ENCODE measurements at regions not wholly inside any gene's neighbourhood (a gene's known extent, or its start where the extent isn't known, plus 50 kb on each side); places are given as distances from the start of the nearest gene placed in this dataset.

- H3F3A ChIP-seq (ENCODE audit: low read length, unreplicated experiment) = no peaks in the 10 kb centered on the region
- no peaks in the 10 kb centered on the region for H3K36me3 ChIP-seq (ENCODE audit: low read depth, low read length)
- H3K79me2 ChIP-seq (ENCODE audit: low read length) = no peaks in the 10 kb centered on the region
- no peaks in the 10 kb centered on the region for H3K9me2 ChIP-seq (replicated peaks; ENCODE audit: low read length)
- no peak overlapping the region for H3K4me2 ChIP-seq (ENCODE audit: low read length)
- ChIA-PET CTCF (no interaction called here), POLR2A (ENCODE audit: unreplicated experiment) (no interaction called here)
- ATAC-seq = no peak
- H3K4me3 ChIP-seq (ENCODE audit: low read length) = no peak overlapping the region
- H4K20me1 ChIP-seq (ENCODE audit: low read length) = no peaks in the 10 kb centered on the region
- no peaks in the 10 kb centered on the region for H3K4me1 ChIP-seq (ENCODE audit: insufficient read depth, low read length)
- no peaks in the 10 kb centered on the region for H3K27me3 ChIP-seq (ENCODE audit: low read length)
- H3K9me3 ChIP-seq (ENCODE audit: low read length) = no peaks in the 10 kb centered on the region
- BruUV-seq (replicated peaks) = no TSS peak
- DNase-seq = no peak
- TF ChIP-seq EZH2phosphoT487 (IDR thresholded peaks at IDR 0.05; ENCODE audit: borderline replicate concordance, low read length) = no peak
- TF ChIP-seq EZH2 (IDR thresholded peaks at IDR 0.05; ENCODE audit: low read length, unreplicated experiment) = no peak
- TF ChIP-seq CTCF (conservative IDR thresholded peaks at IDR 0.05; ENCODE audit: low read depth, low read length) = no peak
- no peak overlapping the region for H3K27ac ChIP-seq (ENCODE audit: low read length)
- intact Hi-C loops (cut with micrococcal nuclease) = no loop called here
- H2AFZ ChIP-seq (ENCODE audit: low read length) = no peak overlapping the region
- no peak overlapping the region for H3K9ac ChIP-seq (ENCODE audit: low read length)
Observed at GRCh38 chr3:21859124-21860081, 108.4 kb upstream of the ZNF385D start.

GRCh38 chr3:21860082-21860475, 109.1 kb upstream of the ZNF385D start:
- H4K20me1 ChIP-seq (ENCODE audit: low read length) = no peaks in the 10 kb centered on the region
- ChIA-PET CTCF (no interaction called here), POLR2A (ENCODE audit: unreplicated experiment) (no interaction called here)
- no peaks in the 10 kb centered on the region for H3F3A ChIP-seq (ENCODE audit: low read length, unreplicated experiment)
- TF ChIP-seq EZH2 (IDR thresholded peaks at IDR 0.05; ENCODE audit: low read length, unreplicated experiment) (no peak), CTCF (conservative IDR thresholded peaks at IDR 0.05; ENCODE audit: low read depth, low read length) (no peak), EZH2phosphoT487 (IDR thresholded peaks at IDR 0.05; ENCODE audit: borderline replicate concordance, low read length) (no peak)
- no TSS peak for BruUV-seq (replicated peaks)
- no peaks in the 10 kb centered on the region for H3K36me3 ChIP-seq (ENCODE audit: low read depth, low read length)
- H3K4me2 ChIP-seq (ENCODE audit: low read length) = no peak overlapping the region
- no peaks in the 10 kb centered on the region for H3K4me1 ChIP-seq (ENCODE audit: insufficient read depth, low read length)
- DNase-seq (no peak), ATAC-seq (no peak)
- no peaks in the 10 kb centered on the region for H3K9me3 ChIP-seq (ENCODE audit: low read length)
- H3K9me2 ChIP-seq (replicated peaks; ENCODE audit: low read length) = no peaks in the 10 kb centered on the region
- intact Hi-C loops (cut with micrococcal nuclease) = no loop called here
- no peak overlapping the region for H3K4me3 ChIP-seq (ENCODE audit: low read length)
- no peak overlapping the region for H3K27ac ChIP-seq (ENCODE audit: low read length)
- H3K9ac ChIP-seq (ENCODE audit: low read length) = no peak overlapping the region
- H3K27me3 ChIP-seq (ENCODE audit: low read length) = no peaks in the 10 kb centered on the region
- H3K79me2 ChIP-seq (ENCODE audit: low read length) = no peaks in the 10 kb centered on the region
- no peak overlapping the region for H2AFZ ChIP-seq (ENCODE audit: low read length)

- no peak overlapping the region for H3K27ac ChIP-seq (ENCODE audit: low read length)
- H3K79me2 ChIP-seq (ENCODE audit: low read length) = no peaks in the 10 kb centered on the region
- H3F3A ChIP-seq (ENCODE audit: low read length, unreplicated experiment) = no peaks in the 10 kb centered on the region
- H3K9ac ChIP-seq (ENCODE audit: low read length) = no peak overlapping the region
- H3K27me3 ChIP-seq (ENCODE audit: low read length) = no peaks in the 10 kb centered on the region
- no peaks in the 10 kb centered on the region for H3K4me1 ChIP-seq (ENCODE audit: insufficient read depth, low read length)
- no peaks in the 10 kb centered on the region for H3K9me2 ChIP-seq (replicated peaks; ENCODE audit: low read length)
- intact Hi-C loops (cut with micrococcal nuclease) = no loop called here
- H2AFZ ChIP-seq (ENCODE audit: low read length) = no peak overlapping the region
- DNase-seq = no peak
- ATAC-seq = no peak
- no peaks in the 10 kb centered on the region for H3K9me3 ChIP-seq (ENCODE audit: low read length)
- ChIA-PET CTCF (no interaction called here), POLR2A (ENCODE audit: unreplicated experiment) (no interaction called here)
- BruUV-seq (replicated peaks) = no TSS peak
- H3K36me3 ChIP-seq (ENCODE audit: low read depth, low read length) = no peaks in the 10 kb centered on the region
- H4K20me1 ChIP-seq (ENCODE audit: low read length) = no peaks in the 10 kb centered on the region
- H3K4me3 ChIP-seq (ENCODE audit: low read length) = no peak overlapping the region
- TF ChIP-seq EZH2phosphoT487 (IDR thresholded peaks at IDR 0.05; ENCODE audit: borderline replicate concordance, low read length) = no peak
- no peak for TF ChIP-seq EZH2 (IDR thresholded peaks at IDR 0.05; ENCODE audit: low read length, unreplicated experiment)
- TF ChIP-seq CTCF (conservative IDR thresholded peaks at IDR 0.05; ENCODE audit: low read depth, low read length) = no peak
- no peak overlapping the region for H3K4me2 ChIP-seq (ENCODE audit: low read length)
Observed at GRCh38 chr3:21860657-21861056, 109.6 kb upstream of the ZNF385D start.
